GM23248 (cell line): ENCODE measurements at regions not wholly inside any gene's neighbourhood (a gene's known extent, or its start where the extent isn't known, plus 50 kb on each side); places are given as distances from the start of the nearest gene placed in this dataset.

ENCODE experiments used
- DNase-seq: peaks from one replicate; pipeline ENCODE4 v3.0.0-alpha.2; 2015
- H2AFZ ChIP-seq: fragments of 200-600 bp; sonication (generic); 2 replicates; pipeline ENCODE4 v1.6.1; 2016; ENCODE audit warnings: antibody characterized with exemption
- H3F3A ChIP-seq: fragments of 200-600 bp; sonication (generic); 2 replicates; pipeline ENCODE4 v1.6.1; 2016; ENCODE audit warnings: mild to moderate bottlenecking, antibody characterized with exemption, mixed run types; ENCODE audit not compliant: insufficient read depth
- H3K27ac ChIP-seq: fragments of 200-600 bp; sonication (generic); 2 replicates; pipeline ENCODE4 v1.5.1; 2016; ENCODE audit warnings: mild to moderate bottlenecking
- H3K27me3 ChIP-seq: fragments of 200-600 bp; sonication (generic); replicated peaks from 2 replicates; pipeline ENCODE4 v1.6.1; 2016; ENCODE audit warnings: mild to moderate bottlenecking; ENCODE audit not compliant: insufficient read depth
- H3K36me3 ChIP-seq: fragments of 200-600 bp; sonication (generic); 2 replicates; pipeline ENCODE4 v1.6.1; 2016; ENCODE audit warnings: low read depth, mild to moderate bottlenecking
- H3K4me1 ChIP-seq: fragments of 200-600 bp; sonication (generic); 2 replicates; pipeline ENCODE4 v1.6.1; 2016; ENCODE audit warnings: mild to moderate bottlenecking; ENCODE audit not compliant: insufficient read depth
- H3K4me2 ChIP-seq: fragments of 200-600 bp; sonication (generic); one replicate; pipeline ENCODE4 v1.6.1; 2016; ENCODE audit warnings: mild to moderate bottlenecking; ENCODE audit not compliant: unreplicated experiment
- H3K4me3 ChIP-seq: fragments of 200-600 bp; sonication (generic); 2 replicates; pipeline ENCODE4 v1.5.1; 2016; ENCODE audit warnings: mild to moderate bottlenecking
- H3K79me2 ChIP-seq: fragments of 200-600 bp; sonication (generic); 2 replicates; pipeline ENCODE4 v1.6.1; 2016; ENCODE audit warnings: mild to moderate bottlenecking; ENCODE audit not compliant: insufficient read depth
- H3K9ac ChIP-seq: fragments of 200-600 bp; sonication (generic); 2 replicates; pipeline ENCODE4 v1.6.1; 2016; ENCODE audit warnings: mild to moderate bottlenecking
- H3K9me2 ChIP-seq: fragments of 200-600 bp; sonication (generic); 2 replicates; pipeline ENCODE4 v1.6.1; 2016; ENCODE audit warnings: mixed run types, mild to moderate bottlenecking, moderate library complexity; ENCODE audit not compliant: insufficient read depth
- H3K9me3 ChIP-seq: fragments of 200-600 bp; sonication (generic); one replicate; pipeline ENCODE4 v1.6.1; 2017; ENCODE audit warnings: low read depth
- H4K20me1 ChIP-seq: fragments of 200-600 bp; sonication (generic); 2 replicates; pipeline ENCODE4 v1.6.0; 2016; ENCODE audit not compliant: insufficient read depth
- EZH2 ChIP-seq: fragments of 200-600 bp; sonication (generic); IDR thresholded peaks from 2 replicates; pipeline ENCODE4 v1.6.1; 2018; ENCODE audit warnings: antibody characterized with exemption, mild to moderate bottlenecking; ENCODE audit not compliant: insufficient read depth, poor library complexity, severe bottlenecking
- EZH2phosphoT487 ChIP-seq: fragments of 200-600 bp; sonication (generic); IDR thresholded peaks from 2 replicates; pipeline ENCODE4 v1.6.1; 2018; ENCODE audit warnings: antibody characterized with exemption, moderate library complexity, mild to moderate bottlenecking, low read depth; ENCODE audit not compliant: insufficient read depth
- WGBS, 2 experiments: methylation state at CpG; one replicate each; pipeline ENCODE4 v1.1.6; 2015 to 2017; ENCODE audit warnings: low lambda C conversion rate in 2 of 2, low coverage in 1 of 2; ENCODE audit errors: missing lambda C conversion rate in 2 of 2; 5-methylcytosine and 5-hydroxymethylcytosine counted together
- in situ Hi-C: fragments of 300-500 bp; cut with MboI; formaldehyde crosslinking; loops from 2 replicates; pipeline ENCODE4 v1.15.0; 2020

DNA sequence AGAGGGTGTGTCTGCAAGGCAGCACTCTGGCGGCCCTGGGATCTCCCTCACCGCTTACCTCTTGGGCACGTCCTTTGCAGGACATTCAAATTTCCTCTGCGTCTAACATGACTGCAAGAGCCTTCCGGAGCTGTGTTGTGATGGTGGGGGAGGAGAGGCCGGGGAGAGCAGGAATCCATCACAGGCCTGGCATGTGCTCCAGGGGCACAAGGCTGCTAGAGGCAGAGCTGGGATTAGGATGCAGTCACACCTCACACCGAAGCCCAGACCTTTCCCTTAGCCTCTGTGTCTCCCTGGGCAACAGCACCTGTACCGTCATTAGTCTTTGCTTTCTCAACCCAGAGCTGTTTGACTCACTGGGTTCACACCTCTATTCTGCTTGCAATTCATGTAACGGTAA is 111.3 kb downstream of the CMPK2 start:
- no peaks in the 10 kb centered on the region for H3K36me3 ChIP-seq
- no peaks in the 10 kb centered on the region for H3K9me3 ChIP-seq
- no peaks in the 10 kb centered on the region for H3K9me2 ChIP-seq
- no peak overlapping the region for H3K4me3 ChIP-seq
- no peak overlapping the region for H2AFZ ChIP-seq
- DNase-seq: no peak
- H3K4me2 ChIP-seq: no peak overlapping the region
- 0 out of 2 replicates have a peak, but pooled peaks cover 2% of the 10 kb centered on the region for H3K27me3 ChIP-seq
- H3K4me1 ChIP-seq: no peaks in the 10 kb centered on the region
- no peaks in the 10 kb centered on the region for H4K20me1 ChIP-seq
- H3K27ac ChIP-seq: no peak overlapping the region
- no peak overlapping the region for H3K9ac ChIP-seq
- H3K79me2 ChIP-seq: no peaks in the 10 kb centered on the region
- H3F3A ChIP-seq: no peaks in the 10 kb centered on the region
- in situ Hi-C loops: no loop called here
- 31 to 32% methylated on average over 9 of the region's 9 CpGs for WGBS, 2 experiments
- TF ChIP-seq EZH2: no peak
- TF ChIP-seq EZH2phosphoT487: no peak

DNA sequence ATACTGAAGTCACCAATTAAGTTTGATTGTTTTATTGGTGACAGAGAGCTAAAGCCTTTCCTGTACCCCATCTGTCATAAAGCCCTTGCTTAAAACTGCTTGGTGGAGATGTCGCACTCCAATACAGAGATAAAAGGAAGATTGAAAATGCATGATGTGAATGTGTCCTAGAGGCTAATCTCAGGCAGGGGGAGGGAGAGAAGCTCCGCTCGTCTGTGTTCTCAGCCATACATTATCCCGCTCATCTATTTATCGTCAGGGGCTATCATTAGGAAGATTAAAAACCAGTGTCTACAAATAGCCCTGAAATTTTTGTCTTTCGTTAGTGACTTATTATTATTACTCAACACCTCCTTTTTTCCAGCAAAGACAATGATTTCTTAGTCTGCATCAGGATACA is 110.3 kb downstream of the CMPK2 start:
- no peak for DNase-seq
- 0 out of 2 replicates have a peak, but pooled peaks cover 2% of the 10 kb centered on the region for H3K27me3 ChIP-seq
- WGBS, 2 experiments: 52 to 54% methylated on average over 6 of the region's 6 CpGs
- H3K9me3 ChIP-seq: no peaks in the 10 kb centered on the region
- H3K36me3 ChIP-seq: no peaks in the 10 kb centered on the region
- no peak overlapping the region for H3K4me3 ChIP-seq
- H3K4me2 ChIP-seq: no peak overlapping the region
- H3K79me2 ChIP-seq: no peaks in the 10 kb centered on the region
- no peak for TF ChIP-seq EZH2
- no peak for TF ChIP-seq EZH2phosphoT487
- no peak overlapping the region for H3K27ac ChIP-seq
- in situ Hi-C loops: no loop called here
- no peaks in the 10 kb centered on the region for H3K9me2 ChIP-seq
- no peaks in the 10 kb centered on the region for H3K4me1 ChIP-seq
- H4K20me1 ChIP-seq: no peaks in the 10 kb centered on the region
- H2AFZ ChIP-seq: no peak overlapping the region
- H3F3A ChIP-seq: no peaks in the 10 kb centered on the region
- H3K9ac ChIP-seq: no peak overlapping the region

DNA sequence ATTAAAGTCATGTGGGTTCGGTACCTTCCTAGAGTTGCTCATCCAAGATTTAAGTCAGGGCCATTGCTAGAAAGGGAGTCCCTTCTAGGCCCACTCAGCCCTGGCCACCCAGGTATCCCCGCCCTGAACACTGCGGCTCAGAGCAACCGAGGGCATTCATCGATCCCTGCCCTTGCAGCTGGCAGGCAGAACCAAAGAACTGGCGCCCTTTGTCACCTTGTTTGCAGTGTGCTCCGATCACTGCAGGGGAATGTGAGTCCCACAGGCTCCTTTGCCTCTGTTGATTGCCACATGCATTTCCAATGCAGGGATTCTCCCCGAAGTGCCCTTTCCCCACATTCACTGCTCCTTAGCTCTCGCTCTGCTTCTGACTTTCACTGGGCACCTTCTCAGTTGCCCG is 108.5 kb downstream of the CMPK2 start:
- no peaks in the 10 kb centered on the region for H3K36me3 ChIP-seq
- H3K9me3 ChIP-seq: no peaks in the 10 kb centered on the region
- DNase-seq: no peak
- no peaks in the 10 kb centered on the region for H3F3A ChIP-seq
- no peak overlapping the region for H2AFZ ChIP-seq
- H4K20me1 ChIP-seq: no peaks in the 10 kb centered on the region
- no peak overlapping the region for H3K9ac ChIP-seq
- WGBS, 2 experiments: 49 to 55% methylated on average over 10 of the region's 10 CpGs
- in situ Hi-C loops: no loop called here
- no peaks in the 10 kb centered on the region for H3K4me1 ChIP-seq
- no peak for TF ChIP-seq EZH2
- no peak for TF ChIP-seq EZH2phosphoT487
- no peak overlapping the region for H3K27ac ChIP-seq
- no peak overlapping the region for H3K4me3 ChIP-seq
- H3K79me2 ChIP-seq: no peaks in the 10 kb centered on the region
- no peaks in the 10 kb centered on the region for H3K9me2 ChIP-seq
- 0 out of 2 replicates have a peak, but pooled peaks cover 2% of the 10 kb centered on the region for H3K27me3 ChIP-seq
- no peak overlapping the region for H3K4me2 ChIP-seq

DNA sequence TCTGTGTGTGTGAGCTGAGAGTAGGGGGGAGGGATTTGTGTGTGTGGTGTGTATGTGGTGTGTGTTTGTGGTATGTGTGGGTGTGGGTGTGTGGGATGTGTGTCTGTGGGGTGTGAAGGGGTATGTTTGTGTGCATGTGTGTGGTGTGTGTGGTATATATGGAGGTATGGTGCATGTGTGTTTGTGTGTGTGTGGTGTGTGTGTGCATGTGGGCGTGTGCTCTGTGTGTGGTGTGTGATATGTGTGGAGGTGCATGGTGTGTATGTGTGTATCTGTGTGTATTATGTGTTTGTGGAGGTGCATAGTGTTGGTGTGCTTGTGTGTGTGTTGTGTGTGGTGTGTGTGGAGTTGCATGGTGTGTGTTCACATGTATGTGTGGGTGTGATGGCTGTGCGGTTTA is 106.0 kb downstream of the CMPK2 start:
- H3K9me2 ChIP-seq: no peaks in the 10 kb centered on the region
- H3K27me3 ChIP-seq: 0 out of 2 replicates have a peak, but pooled peaks cover 2% of the 10 kb centered on the region
- no peaks in the 10 kb centered on the region for H3F3A ChIP-seq
- no peak for DNase-seq
- in situ Hi-C loops: no loop called here
- H3K9ac ChIP-seq: no peak overlapping the region
- H3K36me3 ChIP-seq: no peaks in the 10 kb centered on the region
- no peak overlapping the region for H3K4me3 ChIP-seq
- no peaks in the 10 kb centered on the region for H4K20me1 ChIP-seq
- H3K9me3 ChIP-seq: no peaks in the 10 kb centered on the region
- 40 to 54% methylated on average over 2 of the region's 2 CpGs for WGBS, 2 experiments
- no peaks in the 10 kb centered on the region for H3K4me1 ChIP-seq
- TF ChIP-seq EZH2 (no peak), EZH2phosphoT487 (no peak)
- H3K79me2 ChIP-seq: no peaks in the 10 kb centered on the region
- no peak overlapping the region for H3K4me2 ChIP-seq
- no peak overlapping the region for H3K27ac ChIP-seq
- no peak overlapping the region for H2AFZ ChIP-seq

DNA sequence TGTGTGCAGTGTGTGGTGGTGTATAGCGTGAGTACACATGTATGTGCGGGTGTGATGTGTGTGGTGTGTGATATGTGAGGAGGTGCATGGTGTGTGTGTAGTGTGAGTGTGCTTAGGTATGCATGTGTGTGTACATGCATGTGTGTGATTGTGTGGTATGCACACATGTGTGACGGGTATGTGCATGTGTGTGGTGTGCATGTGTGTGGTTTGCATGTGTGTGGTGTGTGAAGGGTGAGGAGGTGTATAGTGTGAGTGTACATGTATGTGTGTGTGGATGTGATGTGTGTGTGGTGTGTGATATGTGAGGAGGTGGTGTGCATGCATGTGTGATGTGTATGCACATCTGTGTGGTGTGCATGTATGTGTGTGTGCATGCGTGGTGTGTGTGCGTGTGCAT is 105.6 kb downstream of the CMPK2 start:
- H3K9ac ChIP-seq: no peak overlapping the region
- 68 to 70% methylated on average over 5 of the region's 5 CpGs for WGBS, 2 experiments
- TF ChIP-seq EZH2phosphoT487 (no peak), EZH2 (no peak)
- no peaks in the 10 kb centered on the region for H3K9me3 ChIP-seq
- H4K20me1 ChIP-seq: no peaks in the 10 kb centered on the region
- H3K79me2 ChIP-seq: no peaks in the 10 kb centered on the region
- 0 out of 2 replicates have a peak, but pooled peaks cover 2% of the 10 kb centered on the region for H3K27me3 ChIP-seq
- DNase-seq: no peak
- H3K4me2 ChIP-seq: no peak overlapping the region
- no peak overlapping the region for H3K4me3 ChIP-seq
- no peak overlapping the region for H2AFZ ChIP-seq
- H3K27ac ChIP-seq: no peak overlapping the region
- no peaks in the 10 kb centered on the region for H3K9me2 ChIP-seq
- no peaks in the 10 kb centered on the region for H3K36me3 ChIP-seq
- in situ Hi-C loops: no loop called here
- no peaks in the 10 kb centered on the region for H3F3A ChIP-seq
- no peaks in the 10 kb centered on the region for H3K4me1 ChIP-seq
